K562 (cell line): ENCODE measurements at regions not wholly inside any gene's neighbourhood (a gene's known extent, or its start where the extent isn't known, plus 50 kb on each side); places are given as distances from the start of the nearest gene placed in this dataset.

Experiments
- ATAC-seq: fragments of 200-7000 bp; cut with Tn5 transposase; 3 replicates; pipeline ENCODE4 v1.9.1; 2020; ENCODE audit warnings: moderate library complexity
- BruUV-seq: library from RNA; stranded (reverse); fragments of 400-500 nt; replicated peaks from 2 replicates; lab custom pipeline; 2021; lab: Mats Ljungman, UMichigan
- CTCF ChIA-PET: fragments of 300-600 bp; formaldehyde crosslinking; extraction: SDS; loops from one replicate; lab custom pipeline; 2021; ENCODE audit warnings: low intra/inter-chr PET ratio; lab: Yijun Ruan, JAX
- POLR2A ChIA-PET: fragments of 300-600, 350-650 bp; sonication (Branson Sonifier 250); formaldehyde crosslinking; extraction: SDS; loops from one replicate; lab custom pipeline; 2021; ENCODE audit warnings: antibody characterized with exemption, inconsistent platforms; lab: Yijun Ruan, JAX
- DNase-seq, 4 experiments: peaks; one replicate each; pipeline versions ENCODE4 v3.0.0 to v3.0.0-alpha.2; 2011 to 2018; ENCODE audit warnings: low spot score in 3 of 4, mixed read lengths in 3 of 4; ENCODE audit errors: extremely low read depth in 1 of 4
- FAIRE-seq: peaks from 2 replicates; lab custom pipeline; 2011; peaks lifted over from hg19 to GRCh38; lab: Jason Lieb, UNC
- H2AFZ ChIP-seq: 2 replicates; pipeline ENCODE4 v1.6.0; 2011; ENCODE audit warnings: low read depth, low read length, control low read depth, inconsistent platforms
- H3K27ac ChIP-seq: fragments of 200-600 bp; 3 replicates; pipeline ENCODE4 v1.8.0; 2011; ENCODE audit warnings: low read depth, mild to moderate bottlenecking, control low read depth, inconsistent platforms, low read length, moderate library complexity, mixed read lengths; ENCODE audit errors: extremely low read depth
- H3K27me3 ChIP-seq, 2 experiments: fragments of 300-600 bp in 1 of 2; 2 replicates in 1 of 2; 3 replicates in 1 of 2; pipeline versions ENCODE4 v1.6.0 to v1.8.0; 2011; ENCODE audit warnings: inconsistent platforms in 2 of 2, low read length in 2 of 2, mild to moderate bottlenecking in 1 of 2, mixed read lengths in 1 of 2, moderate library complexity in 1 of 2; ENCODE audit not compliant: control insufficient read depth in 2 of 2, insufficient read depth in 2 of 2
- H3K36me3 ChIP-seq: fragments of 300-600 bp; 3 replicates; pipeline ENCODE4 v1.8.0; 2011; ENCODE audit warnings: mild to moderate bottlenecking, low read length, inconsistent platforms; ENCODE audit not compliant: control insufficient read depth, insufficient read depth
- H3K4me1 ChIP-seq, 2 experiments: fragments of 200-600 bp in 1 of 2; replicated peaks in 1 of 2; 2 replicates in 1 of 2; 3 replicates in 1 of 2; pipeline versions ENCODE4 v1.5.1 to v1.8.0; 2011; ENCODE audit warnings: inconsistent platforms in 2 of 2, low read length in 2 of 2, mild to moderate bottlenecking in 1 of 2, mixed read lengths in 1 of 2, moderate library complexity in 1 of 2; ENCODE audit not compliant: control insufficient read depth in 2 of 2, insufficient read depth in 2 of 2
- H3K4me2 ChIP-seq: 2 replicates; pipeline ENCODE4 v1.6.1; 2011; ENCODE audit warnings: low read length, control low read depth, inconsistent platforms, mixed read lengths; ENCODE audit not compliant: insufficient read depth
- H3K4me3 ChIP-seq: fragments of 200-600 bp; sonication (generic), shearing (Covaris generic); 2 replicates; pipeline ENCODE4 v1.5.1; 2016; ENCODE audit warnings: control low read depth, inconsistent platforms
- H3K79me2 ChIP-seq: fragments of 200-600 bp; 3 replicates; pipeline ENCODE4 v1.8.0; 2011; ENCODE audit warnings: low read length, inconsistent platforms; ENCODE audit not compliant: control insufficient read depth, insufficient read depth
- H3K9ac ChIP-seq, 2 experiments: 2 replicates each; pipeline versions ENCODE4 v1.6.0 to v1.6.1; 2011; ENCODE audit warnings: low read depth in 2 of 2, low read length in 2 of 2, control low read depth in 1 of 2, inconsistent platforms in 1 of 2, mild to moderate bottlenecking in 1 of 2, mixed read lengths in 1 of 2; ENCODE audit not compliant: insufficient read depth in 1 of 2
- H3K9me1 ChIP-seq: one replicate; pipeline ENCODE4 v1.6.0; 2011; ENCODE audit warnings: inconsistent platforms, mild to moderate bottlenecking, low read length, moderate library complexity; ENCODE audit not compliant: control insufficient read depth, insufficient read depth
- H3K9me3 ChIP-seq: replicated peaks from 2 replicates; pipeline ENCODE4 v1.5.1; 2011; ENCODE audit warnings: low read depth, low read length, inconsistent platforms; ENCODE audit not compliant: control insufficient read depth, insufficient read depth
- H4K20me1 ChIP-seq: replicated peaks from 2 replicates; pipeline ENCODE4 v1.6.1; 2011; ENCODE audit warnings: low read length, inconsistent platforms, mixed read lengths; ENCODE audit not compliant: control insufficient read depth, insufficient read depth
- BCOR ChIP-seq: fragments of 450-650 bp; IDR thresholded peaks from 2 replicates; pipeline ENCODE4 v1.6.1; 2016
- CTCF ChIP-seq, 3 experiments: IDR thresholded peaks in 2 of 3; conservative IDR thresholded peaks in 1 of 3; 2 replicates each; pipeline ENCODE4 v1.5.1; 2011 to 2012; ENCODE audit warnings: low read length in 3 of 3, mild to moderate bottlenecking in 3 of 3, control low read depth in 2 of 3, improper control_type of control experiment in 1 of 3, inconsistent platforms in 1 of 3, low read depth in 1 of 3, mixed read lengths in 1 of 3, moderate library complexity in 1 of 3; ENCODE audit not compliant: insufficient read depth in 2 of 3
- HNRNPH1 ChIP-seq: fragments of 200-400 bp; formaldehyde crosslinking; optimal IDR thresholded peaks from 2 replicates; pipeline ENCODE3; 2017; ENCODE audit warnings: low read depth, mild to moderate bottlenecking, low read length, moderate library complexity
- MYNN ChIP-seq, 2 experiments: sonication (generic); formaldehyde crosslinking in 1 of 2; IDR thresholded peaks; 2 replicates each; pipeline versions ENCODE4 v1.5.0 to v1.6.1; 2016 to 2020; ENCODE audit warnings: antibody characterized with exemption in 1 of 2, missing genetic modification reagents in 1 of 2
- NFYB ChIP-seq: IDR thresholded peaks from 2 replicates; pipeline ENCODE4 v1.6.1; 2011; ENCODE audit warnings: mild to moderate bottlenecking, moderate library complexity; ENCODE audit not compliant: insufficient read length; ENCODE audit errors: extremely low read depth
- SAFB ChIP-seq: fragments of 200-400 bp; formaldehyde crosslinking; IDR thresholded peaks from 2 replicates; pipeline ENCODE4 v1.6.1; 2017; ENCODE audit warnings: low read depth, low read length, borderline replicate concordance
- TFE3 ChIP-seq: fragments of 450-650 bp; formaldehyde crosslinking; IDR thresholded peaks from 2 replicates; pipeline ENCODE4 v1.4.0; 2020; ENCODE audit warnings: mild to moderate bottlenecking, mixed read lengths
- ZNF263 ChIP-seq: sonication (generic); formaldehyde crosslinking; IDR thresholded peaks from 2 replicates; pipeline ENCODE4 v1.8.0; 2022; ENCODE audit warnings: mild to moderate bottlenecking, missing genetic modification reagents, borderline replicate concordance
- ZNF609 ChIP-seq: sonication (generic); formaldehyde crosslinking; IDR thresholded peaks from 2 replicates; pipeline ENCODE4 v1.8.1; 2023; ENCODE audit warnings: missing genetic modification reagents, mild to moderate bottlenecking, borderline replicate concordance
- WGBS: fragments of 100-300 bp; shearing (Covaris generic); methylation state at CpG from one replicate; pipeline ENCODE4 v1.1.6; 2016; ENCODE audit warnings: low coverage, mixed read lengths; ENCODE audit not compliant: insufficient coverage; ENCODE audit errors: missing lambda C conversion rate; 5-methylcytosine and 5-hydroxymethylcytosine counted together
- in situ Hi-C: fragments of 300-500 bp; cut with MboI; formaldehyde crosslinking; loops from 4 replicates; pipeline ENCODE4 v1.15.0; 2018; ENCODE audit warnings: inconsistent platforms, mixed read lengths
- intact Hi-C: fragments of 100-400 bp; cut with micrococcal nuclease; formaldehyde crosslinking; loops from 2 replicates; pipeline ENCODE4 v1.14.2; 2022

- TF ChIP-seq ZNF609 (CRISPR knock-in tag): no peak
- no peak for TF ChIP-seq MYNN (IDR thresholded peaks at IDR 0.05)
- TF ChIP-seq MYNN (CRISPR knock-in tag; IDR thresholded peaks at IDR 0.05): no peak
Observed at GRCh38 chr3:71921036-71921435, 136.1 kb upstream of the PROK2 start (continued).

- in situ Hi-C loops: no loop called here
- POLR2A ChIA-PET: interaction anchor here (1.0 kb wide), 1 partner anchor 13 kb away, joined by 3 read pairs; no protein-coding TSS in a partner anchor
- 0% methylated on average over 3 of the region's 3 CpGs for WGBS
- Histone ChIP-seq H3K4me1 (0 out of 5 replicates have a peak, but pooled peaks cover 0 to 5% of the 10 kb centered on the region in 2 experiments), H4K20me1 (no peaks in the 10 kb centered on the region), H3K4me2 (no peak overlapping the region), H3K4me3 (no peak overlapping the region), H3K9me3 (no peaks in the 10 kb centered on the region), H3K27me3 (peaks cover 2 to 34% of the 10 kb centered on the region in 2 experiments; a peak in 2 of 5 replicates), H3K79me2 (no peaks in the 10 kb centered on the region), H3K9me1 (no peaks in the 10 kb centered on the region), H3K27ac (no peak overlapping the region), H3K36me3 (no peaks in the 10 kb centered on the region), H2AFZ (no peak overlapping the region), H3K9ac (no peak overlapping the region)
- FAIRE-seq: no peak
- no TSS peak for BruUV-seq
- no peak for ATAC-seq
- intact Hi-C loops: no loop called here
- CTCF ChIA-PET: no interaction called here
- no peak for DNase-seq
- no peak for TF ChIP-seq SAFB
- no peak for TF ChIP-seq BCOR
- no peak for TF ChIP-seq CTCF (IDR thresholded peaks at IDR 0.05 in 2 of 3, conservative IDR thresholded peaks at IDR 0.05 in 1 of 3; ENCODE audit: insufficient read depth in 2 of 3, low read depth in 1 of 3, low read length in 3 of 3)
- no peak for TF ChIP-seq TFE3 (CRISPR knock-in tag)
- no peak for TF ChIP-seq HNRNPH1
- no peak for TF ChIP-seq ZNF263 (CRISPR knock-in tag)
- no peak for TF ChIP-seq NFYB
Observed at GRCh38 chr3:71919572-71919971, 134.6 kb upstream of the PROK2 start.
